ENCODE measurements at regions not wholly inside any gene's neighbourhood (a gene's known extent, or its start where the extent isn't known, plus 50 kb on each side); places are given as distances from the start of the nearest gene placed in this dataset.

DNA sequence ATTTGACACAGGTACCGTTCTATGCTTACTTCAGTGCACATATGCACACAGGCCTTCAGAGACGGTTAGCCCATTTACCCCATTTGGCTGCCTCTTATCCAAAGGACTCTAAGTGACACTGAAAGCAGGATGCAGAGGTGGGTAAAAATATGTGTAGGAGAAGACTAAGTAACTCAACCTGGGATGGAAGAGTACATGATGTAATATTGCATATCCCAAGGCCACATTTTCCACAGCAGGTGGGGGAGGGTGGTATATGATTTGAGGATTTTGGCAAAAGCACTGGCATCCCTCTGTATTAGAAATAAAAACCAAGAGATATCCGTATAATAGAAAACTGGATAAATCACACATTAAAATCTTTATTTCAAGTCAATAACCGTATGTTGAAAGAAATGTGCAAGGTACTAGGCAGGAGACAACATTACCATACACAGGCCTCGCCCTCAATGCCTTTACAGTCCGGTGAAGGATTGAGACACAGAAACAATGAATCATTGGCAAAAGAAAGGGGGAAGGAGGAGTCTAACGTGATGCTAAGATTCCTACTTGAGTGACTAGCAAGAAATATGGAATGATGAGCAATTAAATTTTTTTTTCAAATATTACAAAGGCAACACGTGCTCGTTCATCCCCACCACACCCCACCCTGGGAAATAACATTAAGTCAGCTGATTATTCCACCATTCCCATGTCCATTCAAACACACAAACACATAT lies 161.0 kb upstream of the RASGEF1B start:
- Mint-ChIP-seq H3K9me3 (peaks cover 0 to 2% (median 0%) of the 10 kb centered on the region in 7 donors), H3K27me3 (ENCODE audit: low read depth in 3 of 3) (peaks cover 0 to 5% (median 0%) of the 10 kb centered on the region in 3 donors), H3K4me1 (peaks cover 25% of the 10 kb centered on the region), H3K27ac (peak overlapping the region in 1 of 7 donors; percentile 1), H3K4me3 (no peak overlapping the region), H3K36me3 (no peaks in the 10 kb centered on the region)
- no peak overlapping the region for H3K27ac ChIP-seq (ENCODE audit: low read depth in 1 of 2, low read length in 2 of 2)
- no peaks in the 10 kb centered on the region for H4K20me1 ChIP-seq (ENCODE audit: insufficient read depth, low read length)
- no peaks in the 10 kb centered on the region for H3K27me3 ChIP-seq (ENCODE audit: control insufficient read depth in 2 of 2, insufficient read depth in 2 of 2, low read length in 2 of 2)
- H3K9ac ChIP-seq (ENCODE audit: insufficient read depth, low read length, poor library complexity, severe bottlenecking), result no peak overlapping the region
- H3K4me1 ChIP-seq (ENCODE audit: control insufficient read depth in 1 of 2, insufficient read depth in 2 of 2, low read length in 2 of 2), result peaks cover 8 to 21% of the 10 kb centered on the region in 2 donors
- no peaks in the 10 kb centered on the region for H3K79me2 ChIP-seq (ENCODE audit: insufficient read depth, low read length)
- no peak overlapping the region for H3K4me3 ChIP-seq (replicated peaks in 1 of 3; ENCODE audit: low read depth in 2 of 3, low read length in 3 of 3)
- H2AFZ ChIP-seq (ENCODE audit: insufficient read depth, low read depth, low read length, poor library complexity, severe bottlenecking), result no peak overlapping the region
- no peaks in the 10 kb centered on the region for H3K9me3 ChIP-seq (replicated peaks in 1 of 2; ENCODE audit: control insufficient read depth in 1 of 2, insufficient read depth in 1 of 2, low read length in 2 of 2)
- TF ChIP-seq CTCF (IDR thresholded peaks at IDR 0.05), result no peak
- H3K4me2 ChIP-seq (replicated peaks; ENCODE audit: extremely low read depth, low read length, poor library complexity, severe bottlenecking), result no peak overlapping the region
- no peaks in the 10 kb centered on the region for H3K36me3 ChIP-seq (replicated peaks in 1 of 2; ENCODE audit: control insufficient read depth in 1 of 2, insufficient read depth in 2 of 2, low read length in 2 of 2)
- DNase-seq, result peak; percentile 45 to 74 (median 63)
- WGBS (ENCODE audit: insufficient coverage), result 83% methylated on average over 1 of the region's 9 CpGs
- intact Hi-C loops (cut with micrococcal nuclease), result loop anchor here in 1 of 2 donors (10.0 kb wide), 2 partner anchors 128 to 158 kb away; partner anchors contain the start of gene RASGEF1B

- TF ChIP-seq CTCF (IDR thresholded peaks at IDR 0.05), result no peak
- no peak overlapping the region for H2AFZ ChIP-seq (ENCODE audit: insufficient read depth, low read depth, low read length, poor library complexity, severe bottlenecking)
- peak in 2 of 3 donors; percentile 32 to 44 for DNase-seq
- Mint-ChIP-seq H3K27me3 (ENCODE audit: low read depth in 3 of 3) (peaks cover 0 to 5% (median under 1%) of the 10 kb centered on the region in 3 donors), H3K36me3 (no peaks in the 10 kb centered on the region), H3K4me3 (no peak overlapping the region), H3K9me3 (peaks cover 0 to 2% (median 0%) of the 10 kb centered on the region in 7 donors), H3K4me1 (peaks cover 25% of the 10 kb centered on the region), H3K27ac (no peak overlapping the region)
- H3K27ac ChIP-seq (ENCODE audit: low read depth in 1 of 2, low read length in 2 of 2), result no peak overlapping the region
- H3K36me3 ChIP-seq (replicated peaks in 1 of 2; ENCODE audit: control insufficient read depth in 1 of 2, insufficient read depth in 2 of 2, low read length in 2 of 2), result no peaks in the 10 kb centered on the region
- no peaks in the 10 kb centered on the region for H4K20me1 ChIP-seq (ENCODE audit: insufficient read depth, low read length)
- no peak overlapping the region for H3K4me3 ChIP-seq (replicated peaks in 1 of 3; ENCODE audit: low read depth in 2 of 3, low read length in 3 of 3)
- H3K4me2 ChIP-seq (replicated peaks; ENCODE audit: extremely low read depth, low read length, poor library complexity, severe bottlenecking), result no peak overlapping the region
- no peaks in the 10 kb centered on the region for H3K79me2 ChIP-seq (ENCODE audit: insufficient read depth, low read length)
- H3K4me1 ChIP-seq (ENCODE audit: control insufficient read depth in 1 of 2, insufficient read depth in 2 of 2, low read length in 2 of 2), result peaks cover 8 to 21% of the 10 kb centered on the region in 2 donors
- no peaks in the 10 kb centered on the region for H3K27me3 ChIP-seq (ENCODE audit: control insufficient read depth in 2 of 2, insufficient read depth in 2 of 2, low read length in 2 of 2)
- intact Hi-C loops (cut with micrococcal nuclease), result loop anchor here in 1 of 2 donors (10.0 kb wide), 2 partner anchors 127 to 157 kb away; partner anchors contain the start of gene RASGEF1B
- WGBS (ENCODE audit: insufficient coverage), result 60% methylated on average over 1 of the region's 4 CpGs
- H3K9ac ChIP-seq (ENCODE audit: insufficient read depth, low read length, poor library complexity, severe bottlenecking), result no peak overlapping the region
- no peaks in the 10 kb centered on the region for H3K9me3 ChIP-seq (replicated peaks in 1 of 2; ENCODE audit: control insufficient read depth in 1 of 2, insufficient read depth in 1 of 2, low read length in 2 of 2)
Observed at GRCh38 chr4:81631958-81632441, 160.3 kb upstream of the RASGEF1B start.

Data from CD14-positive monocyte (primary cell).